ENCODE measurements at regions not wholly inside any gene's neighbourhood (a gene's known extent, or its start where the extent isn't known, plus 50 kb on each side); places are given as distances from the start of the nearest gene placed in this dataset.

GRCh38 chr3:27859821-27860220, 137.7 kb upstream of the EOMES start:
- Histone ChIP-seq H4K20me1 (ENCODE audit: insufficient read depth, low read length) (no peaks in the 10 kb centered on the region), H3K4me1 (ENCODE audit: low read length) (no peaks in the 10 kb centered on the region), H2AFZ (ENCODE audit: low read length) (no peak overlapping the region), H3K9me3 (replicated peaks; ENCODE audit: insufficient read depth, low read length) (no peaks in the 10 kb centered on the region), H3K27ac (ENCODE audit: low read length) (no peak overlapping the region), H3K4me2 (ENCODE audit: low read depth, low read length) (no peak overlapping the region), H3K36me3 (replicated peaks; ENCODE audit: insufficient read depth, low read length) (no peaks in the 10 kb centered on the region), H3K9ac (ENCODE audit: low read length) (no peak overlapping the region), H3K27me3 (replicated peaks; ENCODE audit: insufficient read depth, low read length) (no peaks in the 10 kb centered on the region), H3K9me2 (replicated peaks; ENCODE audit: insufficient read depth, low read length) (no peaks in the 10 kb centered on the region), H3K79me2 (ENCODE audit: low read length) (no peaks in the 10 kb centered on the region), H3F3A (ENCODE audit: insufficient read depth, low read length) (no peaks in the 10 kb centered on the region), H3K4me3 (ENCODE audit: low read length) (no peak overlapping the region)
- no peak for DNase-seq
- TF ChIP-seq EZH2phosphoT487 (IDR thresholded peaks at IDR 0.05; ENCODE audit: low read length): no peak
- TF ChIP-seq EZH2 (optimal IDR thresholded peaks at IDR 0.05; ENCODE audit: low read depth, low read length): no peak

- Histone ChIP-seq H3K36me3 (replicated peaks; ENCODE audit: insufficient read depth, low read length) (no peaks in the 10 kb centered on the region), H3K9ac (ENCODE audit: low read length) (no peak overlapping the region), H3K9me2 (replicated peaks; ENCODE audit: insufficient read depth, low read length) (no peaks in the 10 kb centered on the region), H3K9me3 (replicated peaks; ENCODE audit: insufficient read depth, low read length) (no peaks in the 10 kb centered on the region), H3F3A (ENCODE audit: insufficient read depth, low read length) (no peaks in the 10 kb centered on the region), H2AFZ (ENCODE audit: low read length) (no peak overlapping the region), H3K27ac (ENCODE audit: low read length) (no peak overlapping the region), H3K4me3 (ENCODE audit: low read length) (no peak overlapping the region), H3K4me1 (ENCODE audit: low read length) (no peaks in the 10 kb centered on the region), H4K20me1 (ENCODE audit: insufficient read depth, low read length) (no peaks in the 10 kb centered on the region), H3K27me3 (replicated peaks; ENCODE audit: insufficient read depth, low read length) (no peaks in the 10 kb centered on the region), H3K4me2 (ENCODE audit: low read depth, low read length) (no peak overlapping the region), H3K79me2 (ENCODE audit: low read length) (no peaks in the 10 kb centered on the region)
- TF ChIP-seq EZH2phosphoT487 (IDR thresholded peaks at IDR 0.05; ENCODE audit: low read length) (no peak), EZH2 (optimal IDR thresholded peaks at IDR 0.05; ENCODE audit: low read depth, low read length) (no peak), CTCF (IDR thresholded peaks at IDR 0.05; ENCODE audit: low read length) (no peak)
- DNase-seq: no peak
Measured at GRCh38 chr3:27861046-27862036, 139.2 kb upstream of the EOMES start.

- Histone ChIP-seq H3K27me3 (replicated peaks; ENCODE audit: insufficient read depth, low read length) (no peaks in the 10 kb centered on the region), H3K27ac (ENCODE audit: low read length) (no peak overlapping the region), H3K4me1 (ENCODE audit: low read length) (no peaks in the 10 kb centered on the region), H3K9me2 (replicated peaks; ENCODE audit: insufficient read depth, low read length) (no peaks in the 10 kb centered on the region), H3K9ac (ENCODE audit: low read length) (no peak overlapping the region), H2AFZ (ENCODE audit: low read length) (no peak overlapping the region), H3K36me3 (replicated peaks; ENCODE audit: insufficient read depth, low read length) (no peaks in the 10 kb centered on the region), H3K9me3 (replicated peaks; ENCODE audit: insufficient read depth, low read length) (no peaks in the 10 kb centered on the region), H3F3A (ENCODE audit: insufficient read depth, low read length) (no peaks in the 10 kb centered on the region), H3K4me2 (ENCODE audit: low read depth, low read length) (no peak overlapping the region), H3K79me2 (ENCODE audit: low read length) (no peaks in the 10 kb centered on the region), H3K4me3 (ENCODE audit: low read length) (no peak overlapping the region), H4K20me1 (ENCODE audit: insufficient read depth, low read length) (no peaks in the 10 kb centered on the region)
- DNase-seq: no peak
- no peak for TF ChIP-seq EZH2phosphoT487 (IDR thresholded peaks at IDR 0.05; ENCODE audit: low read length)
- no peak for TF ChIP-seq CTCF (IDR thresholded peaks at IDR 0.05; ENCODE audit: low read length)
- TF ChIP-seq EZH2 (optimal IDR thresholded peaks at IDR 0.05; ENCODE audit: low read depth, low read length): no peak
Measured at GRCh38 chr3:27865731-27866130, 143.6 kb upstream of the EOMES start.

- Histone ChIP-seq H3F3A (ENCODE audit: insufficient read depth, low read length) (no peaks in the 10 kb centered on the region), H3K36me3 (replicated peaks; ENCODE audit: insufficient read depth, low read length) (no peaks in the 10 kb centered on the region), H3K27me3 (replicated peaks; ENCODE audit: insufficient read depth, low read length) (no peaks in the 10 kb centered on the region), H3K79me2 (ENCODE audit: low read length) (no peaks in the 10 kb centered on the region), H3K9me3 (replicated peaks; ENCODE audit: insufficient read depth, low read length) (no peaks in the 10 kb centered on the region), H2AFZ (ENCODE audit: low read length) (no peak overlapping the region), H4K20me1 (ENCODE audit: insufficient read depth, low read length) (no peaks in the 10 kb centered on the region), H3K9me2 (replicated peaks; ENCODE audit: insufficient read depth, low read length) (no peaks in the 10 kb centered on the region), H3K27ac (ENCODE audit: low read length) (no peak overlapping the region), H3K4me1 (ENCODE audit: low read length) (no peaks in the 10 kb centered on the region), H3K4me3 (ENCODE audit: low read length) (no peak overlapping the region), H3K4me2 (ENCODE audit: low read depth, low read length) (no peak overlapping the region), H3K9ac (ENCODE audit: low read length) (no peak overlapping the region)
- TF ChIP-seq CTCF (IDR thresholded peaks at IDR 0.05; ENCODE audit: low read length) (no peak), EZH2phosphoT487 (IDR thresholded peaks at IDR 0.05; ENCODE audit: low read length) (no peak), EZH2 (optimal IDR thresholded peaks at IDR 0.05; ENCODE audit: low read depth, low read length) (no peak)
- no peak for DNase-seq
Measured at GRCh38 chr3:27869152-27869551, 147.0 kb upstream of the EOMES start.
